ENCODE measurements at regions not wholly inside any gene's neighbourhood (a gene's known extent, or its start where the extent isn't known, plus 50 kb on each side); places are given as distances from the start of the nearest gene placed in this dataset.

GRCh38 chr2:21353879-21354679 lies 230.3 kb downstream of the TDRD15 start:
- dilution Hi-C loops (cut with HindIII; ENCODE audit: low sequenced_read_pairs, unreplicated experiment): no loop called here
- Histone ChIP-seq H3K4me1 (ENCODE audit: control insufficient read depth, insufficient read depth, low read length) (no peaks in the 10 kb centered on the region), H4K8ac (ENCODE audit: low read depth in 2 of 2, low read length in 2 of 2) (no peak overlapping the region), H3K9me1 (ENCODE audit: insufficient read depth, low read length) (no peaks in the 10 kb centered on the region), H2BK120ac (ENCODE audit: low read depth, low read length) (no peak overlapping the region), H2AK5ac (ENCODE audit: low read depth, low read length) (no peak overlapping the region), H4K20me1 (ENCODE audit: insufficient read depth, low read length) (no peaks in the 10 kb centered on the region), H2AK9ac (replicated peaks; ENCODE audit: low read depth, low read length, poor library complexity) (no peak overlapping the region), H3K18ac (ENCODE audit: low read depth, low read length) (no peak overlapping the region), H3K23ac (ENCODE audit: low read depth, low read length) (no peak overlapping the region), H2AFZ (replicated peaks; ENCODE audit: low read length, poor library complexity) (no peak overlapping the region), H3K79me1 (ENCODE audit: low read depth in 1 of 2, low read length in 2 of 2) (no peaks in the 10 kb centered on the region), H3K27me3 (ENCODE audit: control insufficient read depth, insufficient read depth, low read length) (0 out of 2 replicates have a peak, but pooled peaks cover 2% of the 10 kb centered on the region), H2BK15ac (ENCODE audit: low read depth, low read length) (no peak overlapping the region), H3K4me3 (ENCODE audit: insufficient read depth, low read depth, low read length) (no peak overlapping the region), H3K4ac (ENCODE audit: low read depth, low read length) (no peak overlapping the region), H4K91ac (ENCODE audit: insufficient read depth, low read depth, low read length) (no peak overlapping the region), H2BK20ac (ENCODE audit: low read depth, low read length) (no peak overlapping the region), H3K56ac (ENCODE audit: extremely low read depth, insufficient read depth, low read length) (no peak overlapping the region), H3K36me3 (ENCODE audit: control insufficient read depth, insufficient read depth, low read length) (no peaks in the 10 kb centered on the region), H3K27ac (ENCODE audit: insufficient read depth, low read length) (no peak overlapping the region), H3K9ac (ENCODE audit: low read depth, low read length) (no peak overlapping the region), H3K9me3 (ENCODE audit: control insufficient read depth, insufficient read depth, low read length) (0 out of 2 replicates have a peak, but pooled peaks cover 2% of the 10 kb centered on the region), H2BK5ac (ENCODE audit: low read depth, low read length, poor library complexity, severe bottlenecking) (no peak overlapping the region), H3K14ac (replicated peaks; ENCODE audit: low read depth, low read length) (no peak overlapping the region), H4K5ac (ENCODE audit: low read depth, low read length) (no peak overlapping the region), H3K4me2 (ENCODE audit: low read depth, low read length) (no peak overlapping the region)
- intact Hi-C loops (cut with micrococcal nuclease): no loop called here
- ChIA-PET POLR2A (ENCODE audit: unreplicated experiment) (no interaction called here), CTCF (no interaction called here)
- DNase-seq: no peak
- in situ Hi-C loops (cut with MboI; ENCODE audit: low sequenced_read_pairs): no loop called here
- TF ChIP-seq BHLHE40 (IDR thresholded peaks at IDR 0.05; ENCODE audit: low read depth, low read length): no peak
- no peak for TF ChIP-seq CTCF (conservative IDR thresholded peaks at IDR 0.05; ENCODE audit: low read depth, low read length)
- no peak for TF ChIP-seq MAZ (IDR thresholded peaks at IDR 0.05; ENCODE audit: borderline replicate concordance, low read depth, low read length)
- TF ChIP-seq USF2 (IDR thresholded peaks at IDR 0.05; ENCODE audit: low read depth, low read length): no peak
- TF ChIP-seq SMC3 (IDR thresholded peaks at IDR 0.05; ENCODE audit: low read depth, low read length): no peak
- TF ChIP-seq RFX5 (IDR thresholded peaks at IDR 0.05; ENCODE audit: low read depth, low read length): no peak
- TF ChIP-seq RAD21 (IDR thresholded peaks at IDR 0.05; ENCODE audit: low read length): no peak
- TF ChIP-seq CHD1 (IDR thresholded peaks at IDR 0.05; ENCODE audit: low read depth, low read length): no peak
- TF ChIP-seq MAFK (IDR thresholded peaks at IDR 0.05; ENCODE audit: low read depth, low read length): no peak
- TF ChIP-seq RCOR1 (IDR thresholded peaks at IDR 0.05; ENCODE audit: insufficient replicate concordance, low read length): no peak
- TF ChIP-seq FOS (IDR thresholded peaks at IDR 0.05; ENCODE audit: low read depth, low read length): no peak
- no peak for TF ChIP-seq MXI1 (IDR thresholded peaks at IDR 0.05; ENCODE audit: borderline replicate concordance, low read depth, low read length)
- TF ChIP-seq CEBPB (IDR thresholded peaks at IDR 0.05; ENCODE audit: low read depth, low read length): no peak
- TF ChIP-seq ELK1 (IDR thresholded peaks at IDR 0.05; ENCODE audit: borderline replicate concordance, low read depth, low read length): no peak
- TF ChIP-seq NFE2L2 (IDR thresholded peaks at IDR 0.05; ENCODE audit: low read depth, low read length): no peak
- TF ChIP-seq POLR2A (IDR thresholded peaks at IDR 0.05; ENCODE audit: low read depth, low read length): no peak
- WGBS, 2 experiments (ENCODE audit: extremely low coverage in 2 of 2, insufficient read length in 1 of 2): no CpG with 5 or more reads among the region's 3 CpGs
- no peak for ATAC-seq (ENCODE audit: low read depth)
- BruUV-seq (replicated peaks): no TSS peak

All from IMR-90 (cell line).